H9 (cell line): ENCODE measurements at regions not wholly inside any gene's neighbourhood (a gene's known extent, or its start where the extent isn't known, plus 50 kb on each side); places are given as distances from the start of the nearest gene placed in this dataset.

ENCODE experiments used
- DNase-seq: peaks from one replicate; pipeline ENCODE4 v3.0.0-alpha.2; 2017
- H2AFZ ChIP-seq: one replicate; pipeline ENCODE4 v1.6.1; 2013; ENCODE audit warnings: mild to moderate bottlenecking, low read length, control low read depth, moderate library complexity
- H2AK5ac ChIP-seq: 2 replicates; pipeline ENCODE4 v1.6.1; 2013; ENCODE audit warnings: low read length, control low read depth, mixed read lengths; ENCODE audit not compliant: insufficient read length
- H2BK120ac ChIP-seq: one replicate; pipeline ENCODE4 v1.6.1; 2013; ENCODE audit warnings: low read depth, mild to moderate bottlenecking, low read length, control low read depth, inconsistent platforms; ENCODE audit not compliant: poor library complexity, severe bottlenecking
- H2BK12ac ChIP-seq: 2 replicates; pipeline ENCODE4 v1.6.1; 2013; ENCODE audit warnings: low read length, control low read depth, mixed read lengths, low read depth; ENCODE audit not compliant: insufficient read length
- H2BK15ac ChIP-seq: 2 replicates; pipeline ENCODE4 v1.6.1; 2013; ENCODE audit warnings: low read depth, low read length, control low read depth
- H2BK20ac ChIP-seq: one replicate; pipeline ENCODE4 v1.6.1; 2013; ENCODE audit warnings: low read depth, mild to moderate bottlenecking, low read length, control low read depth, inconsistent platforms; ENCODE audit not compliant: poor library complexity, severe bottlenecking
- H2BK5ac ChIP-seq: 2 replicates; pipeline ENCODE4 v1.6.1; 2013; ENCODE audit warnings: low read length, control low read depth, mixed read lengths; ENCODE audit not compliant: insufficient read length
- H3K14ac ChIP-seq: 2 replicates; pipeline ENCODE4 v1.6.1; 2013; ENCODE audit warnings: low read length, control low read depth; ENCODE audit not compliant: insufficient read depth
- H3K18ac ChIP-seq: 2 replicates; pipeline ENCODE4 v1.6.1; 2013; ENCODE audit warnings: low read depth, mild to moderate bottlenecking, mixed read lengths, low read length, control low read depth; ENCODE audit not compliant: insufficient read length
- H3K23ac ChIP-seq: 2 replicates; pipeline ENCODE4 v1.6.1; 2013; ENCODE audit warnings: low read length, control low read depth, mixed read lengths, low read depth; ENCODE audit not compliant: insufficient read length
- H3K23me2 ChIP-seq: 2 replicates; pipeline ENCODE4 v1.6.1; 2013; ENCODE audit warnings: low read depth, mild to moderate bottlenecking, mixed read lengths, low read length, control low read depth; ENCODE audit not compliant: insufficient read length, poor library complexity, severe bottlenecking
- H3K27ac ChIP-seq: 2 replicates; pipeline ENCODE4 v1.5.1; 2013; ENCODE audit warnings: low read length, control low read depth, mixed read lengths, low read depth; ENCODE audit not compliant: insufficient read length
- H3K27me3 ChIP-seq: 2 replicates; pipeline ENCODE4 v1.6.1; 2013; ENCODE audit warnings: low read length, control low read depth, inconsistent platforms; ENCODE audit not compliant: insufficient read depth
- H3K4ac ChIP-seq: 2 replicates; pipeline ENCODE4 v1.6.1; 2013; ENCODE audit warnings: low read depth, mild to moderate bottlenecking, control low read depth, inconsistent platforms, low read length, moderate library complexity
- H3K4me1 ChIP-seq: 2 replicates; pipeline ENCODE4 v1.6.1; 2013; ENCODE audit warnings: low read length, control low read depth, inconsistent platforms; ENCODE audit not compliant: insufficient read depth
- H3K4me2 ChIP-seq: 2 replicates; pipeline ENCODE4 v1.6.1; 2013; ENCODE audit warnings: low read length, control low read depth, mixed read lengths; ENCODE audit not compliant: insufficient read length, insufficient read depth
- H3K56ac ChIP-seq: 2 replicates; pipeline ENCODE4 v1.6.1; 2013; ENCODE audit warnings: low read depth, mild to moderate bottlenecking, mixed read lengths, low read length, control low read depth; ENCODE audit not compliant: insufficient read length
- H3K79me1 ChIP-seq: 2 replicates; pipeline ENCODE4 v1.6.1; 2013; ENCODE audit warnings: low read depth, mild to moderate bottlenecking, moderate library complexity, low read length, control low read depth, inconsistent platforms; ENCODE audit not compliant: insufficient read depth, poor library complexity, severe bottlenecking
- H3K79me2 ChIP-seq: 2 replicates; pipeline ENCODE4 v1.6.1; 2013; ENCODE audit warnings: low read length, control low read depth, inconsistent platforms; ENCODE audit not compliant: insufficient read depth
- H3K9ac ChIP-seq: 2 replicates; pipeline ENCODE4 v1.6.1; 2013; ENCODE audit warnings: low read length, control low read depth, mixed read lengths; ENCODE audit not compliant: insufficient read length; ENCODE audit errors: extremely low read depth
- H3K9me3 ChIP-seq: one replicate; pipeline ENCODE4 v1.6.1; 2013; ENCODE audit warnings: low read depth, low read length, inconsistent platforms; ENCODE audit not compliant: control insufficient read depth
- H3T11ph ChIP-seq: one replicate; pipeline ENCODE4 v1.6.1; 2013; ENCODE audit warnings: mild to moderate bottlenecking, low read length, control low read depth, inconsistent platforms
- H4K20me1 ChIP-seq: one replicate; pipeline ENCODE4 v1.6.1; 2013; ENCODE audit not compliant: control insufficient read depth, insufficient read length, insufficient read depth
- H4K5ac ChIP-seq: 2 replicates; pipeline ENCODE4 v1.6.1; 2013; ENCODE audit warnings: low read depth, mild to moderate bottlenecking, mixed read lengths, low read length, control low read depth; ENCODE audit not compliant: insufficient read length
- H4K8ac ChIP-seq: replicated peaks from 2 replicates; pipeline ENCODE4 v1.6.1; 2013; ENCODE audit warnings: low read length, control low read depth, mixed read lengths, low read depth; ENCODE audit not compliant: insufficient read length
- H4K91ac ChIP-seq: 2 replicates; pipeline ENCODE4 v1.6.1; 2013; ENCODE audit warnings: low read depth, mild to moderate bottlenecking, moderate library complexity, mixed read lengths, low read length, control low read depth; ENCODE audit not compliant: insufficient read length
- H3K27ac Mint-ChIP-seq, 3 experiments: 2 replicates in 2 of 3; 3 replicates in 1 of 3; pipeline ENCODE4 v1.8.0; 2020 to 2021; ENCODE audit warnings: mixed read lengths in 3 of 3, mild to moderate bottlenecking in 1 of 3, moderate library complexity in 1 of 3
- H3K27me3 Mint-ChIP-seq: 2 replicates; pipeline ENCODE4 v1.8.0; 2021; ENCODE audit warnings: low read depth, mild to moderate bottlenecking, moderate library complexity, mixed read lengths
- H3K36me3 Mint-ChIP-seq, 3 experiments: 2 replicates in 2 of 3; 3 replicates in 1 of 3; pipeline ENCODE4 v1.8.0; 2020 to 2021; ENCODE audit warnings: low read depth in 3 of 3, mixed read lengths in 3 of 3; ENCODE audit not compliant: insufficient read depth in 1 of 3
- H3K4me1 Mint-ChIP-seq, 2 experiments: 2 replicates each; pipeline ENCODE4 v1.8.0; 2020; ENCODE audit warnings: mixed read lengths in 2 of 2
- H3K4me3 Mint-ChIP-seq, 2 experiments: 2 replicates in 1 of 2; 3 replicates in 1 of 2; pipeline ENCODE4 v1.8.0; 2020 to 2021; ENCODE audit warnings: mild to moderate bottlenecking in 2 of 2, mixed read lengths in 2 of 2, moderate library complexity in 1 of 2
- H3K9me3 Mint-ChIP-seq, 2 experiments: 2 replicates in 1 of 2; 3 replicates in 1 of 2; pipeline ENCODE4 v1.8.0; 2020; ENCODE audit warnings: mild to moderate bottlenecking in 2 of 2, mixed read lengths in 2 of 2, moderate library complexity in 1 of 2
- CTCF ChIP-seq: fragments of 200-600 bp; sonication (generic); conservative IDR thresholded peaks from 3 replicates; pipeline ENCODE4 v1.8.0; 2021; ENCODE audit warnings: antibody characterized with exemption, mild to moderate bottlenecking
- WGBS: extraction: QIAGEN DNeasy Blood & Tissue Kit; methylation state at CpG from one replicate; pipeline ENCODE4 v1.1.7; 2013; ENCODE audit warnings: missing lambda C conversion rate, low lambda C conversion rate, mixed read lengths; ENCODE audit not compliant: insufficient read length; ENCODE audit errors: extremely low coverage; 5-methylcytosine and 5-hydroxymethylcytosine counted together

GRCh38 chr14:38799671-38800070 lies 303.4 kb downstream of the SEC23A start:
- Histone ChIP-seq H3K56ac (no peak overlapping the region), H3K9me3 (no peaks in the 10 kb centered on the region), H2BK5ac (no peak overlapping the region), H2AK5ac (no peak overlapping the region), H3K18ac (no peak overlapping the region), H4K5ac (no peak overlapping the region), H3K79me1 (no peaks in the 10 kb centered on the region), H3K27ac (no peak overlapping the region), H4K20me1 (no peaks in the 10 kb centered on the region), H3K27me3 (no peaks in the 10 kb centered on the region), H3K9ac (no peak overlapping the region), H3K4me1 (no peaks in the 10 kb centered on the region), H4K91ac (no peak overlapping the region), H2BK15ac (no peak overlapping the region), H3K23me2 (no peaks in the 10 kb centered on the region), H3K14ac (no peak overlapping the region), H3K23ac (no peak overlapping the region), H3K4ac (no peak overlapping the region), H3K4me2 (no peak overlapping the region), H2BK12ac (no peak overlapping the region), H3T11ph (no peak overlapping the region), H3K79me2 (no peaks in the 10 kb centered on the region), H4K8ac (no peak overlapping the region), H2BK120ac (no peak overlapping the region), H2BK20ac (no peak overlapping the region), H2AFZ (no peak overlapping the region)
- no peak for DNase-seq
- H3K9me3 Mint-ChIP-seq = peaks cover 10 to 11% of the 10 kb centered on the region in 2 experiments; a peak in 4 of 5 replicates
- H3K4me3 Mint-ChIP-seq = no peak overlapping the region
- no peak for TF ChIP-seq CTCF
- no peaks in the 10 kb centered on the region; a peak in 1 of 4 replicates for H3K4me1 Mint-ChIP-seq
- WGBS = no CpG with 5 or more reads among the region's 2 CpGs
- peaks cover 2 to 13% (median 3%) of the 10 kb centered on the region in 3 experiments; a peak in 4 of 7 replicates for H3K36me3 Mint-ChIP-seq
- no peak overlapping the region for H3K27ac Mint-ChIP-seq
- H3K27me3 Mint-ChIP-seq = no peaks in the 10 kb centered on the region
